ENCODE measurements at regions not wholly inside any gene's neighbourhood (a gene's known extent, or its start where the extent isn't known, plus 50 kb on each side); places are given as distances from the start of the nearest gene placed in this dataset.

DNA sequence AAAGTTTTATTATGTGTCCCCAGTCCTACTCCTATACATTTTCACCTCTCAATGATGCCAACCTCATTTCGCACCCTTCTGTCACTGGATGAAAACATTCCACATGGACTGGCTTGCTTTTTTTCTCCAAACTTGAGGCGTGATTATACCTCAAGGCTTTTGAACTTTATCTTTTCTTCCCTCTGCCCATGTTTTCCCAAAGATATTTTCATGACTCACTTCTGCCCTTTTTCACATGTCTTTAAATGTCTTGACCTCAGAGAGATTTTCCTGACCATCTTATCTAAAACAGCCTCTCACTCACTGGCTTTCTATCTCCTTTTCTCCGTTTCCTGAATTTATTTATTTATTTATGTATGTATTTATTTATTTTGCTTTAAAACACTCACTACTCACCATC lies 659.0 kb downstream of the PTPRC start:
- Histone ChIP-seq H3K9me3 (ENCODE audit: severe bottlenecking) (no peaks in the 10 kb centered on the region), H3K4me3 (ENCODE audit: severe bottlenecking) (no peak overlapping the region), H3K4me1 (ENCODE audit: insufficient read depth, poor library complexity, severe bottlenecking) (peaks cover 10% of the 10 kb centered on the region), H3K27me3 (ENCODE audit: insufficient read depth, poor library complexity, severe bottlenecking) (no peaks in the 10 kb centered on the region), H3K27ac (ENCODE audit: poor library complexity, severe bottlenecking) (no peak overlapping the region), H3K36me3 (ENCODE audit: low read depth) (no peaks in the 10 kb centered on the region)
- ATAC-seq (ENCODE audit: low read depth): no peak
- DNase-seq (ENCODE audit: low spot score): no peak
- TF ChIP-seq CTCF (IDR thresholded peaks at IDR 0.05; ENCODE audit: poor library complexity, severe bottlenecking): no peak

- Histone ChIP-seq H3K27ac (ENCODE audit: poor library complexity, severe bottlenecking) (no peak overlapping the region), H3K4me3 (ENCODE audit: severe bottlenecking) (no peak overlapping the region), H3K9me3 (ENCODE audit: severe bottlenecking) (no peaks in the 10 kb centered on the region), H3K27me3 (ENCODE audit: insufficient read depth, poor library complexity, severe bottlenecking) (no peaks in the 10 kb centered on the region), H3K36me3 (ENCODE audit: low read depth) (no peaks in the 10 kb centered on the region), H3K4me1 (ENCODE audit: insufficient read depth, poor library complexity, severe bottlenecking) (peaks cover 10% of the 10 kb centered on the region)
- DNase-seq (ENCODE audit: low spot score) (no peak), ATAC-seq (ENCODE audit: low read depth) (no peak)
- TF ChIP-seq CTCF (IDR thresholded peaks at IDR 0.05; ENCODE audit: poor library complexity, severe bottlenecking): no peak
These were observed 660.0 kb downstream of the PTPRC start for GRCh38 chr1:199298825-199299224.

GRCh38 chr1:199301472-199302217 lies 662.8 kb downstream of the PTPRC start:
- Histone ChIP-seq H3K4me1 (ENCODE audit: insufficient read depth, poor library complexity, severe bottlenecking) (peaks cover 10% of the 10 kb centered on the region), H3K9me3 (ENCODE audit: severe bottlenecking) (no peaks in the 10 kb centered on the region), H3K36me3 (ENCODE audit: low read depth) (no peaks in the 10 kb centered on the region), H3K4me3 (ENCODE audit: severe bottlenecking) (no peak overlapping the region), H3K27ac (ENCODE audit: poor library complexity, severe bottlenecking) (peak overlapping the region; percentile 40), H3K27me3 (ENCODE audit: insufficient read depth, poor library complexity, severe bottlenecking) (no peaks in the 10 kb centered on the region)
- TF ChIP-seq CTCF (IDR thresholded peaks at IDR 0.05; ENCODE audit: poor library complexity, severe bottlenecking): no peak
- DNase-seq (ENCODE audit: low spot score): no peak
- no peak for ATAC-seq (ENCODE audit: low read depth)

DNA sequence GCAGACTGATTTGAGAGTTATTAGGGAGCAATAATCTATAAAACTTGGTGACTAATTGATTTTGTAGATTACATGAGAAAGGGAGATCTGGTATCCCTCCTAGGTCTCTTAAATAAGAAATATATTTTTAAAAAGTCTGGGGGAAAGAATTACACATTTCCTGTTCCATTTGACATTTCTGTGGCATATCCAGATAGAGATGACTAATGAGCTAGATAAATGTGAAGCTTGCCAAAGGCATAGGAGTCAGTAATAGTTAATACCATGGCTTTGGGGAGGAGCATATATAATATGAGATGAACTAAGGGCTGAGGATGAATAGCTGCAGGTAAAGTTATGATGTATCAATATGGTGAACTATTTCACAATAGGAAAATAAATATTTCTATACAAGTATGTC lies 663.7 kb downstream of the PTPRC start:
- Histone ChIP-seq H3K36me3 (ENCODE audit: low read depth) (no peaks in the 10 kb centered on the region), H3K27me3 (ENCODE audit: insufficient read depth, poor library complexity, severe bottlenecking) (no peaks in the 10 kb centered on the region), H3K27ac (ENCODE audit: poor library complexity, severe bottlenecking) (peak overlapping the region; percentile 40), H3K4me3 (ENCODE audit: severe bottlenecking) (no peak overlapping the region), H3K9me3 (ENCODE audit: severe bottlenecking) (no peaks in the 10 kb centered on the region), H3K4me1 (ENCODE audit: insufficient read depth, poor library complexity, severe bottlenecking) (peaks cover 5% of the 10 kb centered on the region)
- no peak for TF ChIP-seq CTCF (IDR thresholded peaks at IDR 0.05; ENCODE audit: poor library complexity, severe bottlenecking)
- DNase-seq (ENCODE audit: low spot score) (no peak), ATAC-seq (ENCODE audit: low read depth) (peak; percentile 100)

GRCh38 chr1:199303035-199303434 lies 664.2 kb downstream of the PTPRC start:
- Histone ChIP-seq H3K9me3 (ENCODE audit: severe bottlenecking) (no peaks in the 10 kb centered on the region), H3K36me3 (ENCODE audit: low read depth) (no peaks in the 10 kb centered on the region), H3K4me1 (ENCODE audit: insufficient read depth, poor library complexity, severe bottlenecking) (peaks cover 5% of the 10 kb centered on the region), H3K27ac (ENCODE audit: poor library complexity, severe bottlenecking) (peak overlapping the region; percentile 40), H3K4me3 (ENCODE audit: severe bottlenecking) (no peak overlapping the region), H3K27me3 (ENCODE audit: insufficient read depth, poor library complexity, severe bottlenecking) (no peaks in the 10 kb centered on the region)
- ATAC-seq (ENCODE audit: low read depth) (no peak), DNase-seq (ENCODE audit: low spot score) (no peak)
- TF ChIP-seq CTCF (IDR thresholded peaks at IDR 0.05; ENCODE audit: poor library complexity, severe bottlenecking): no peak
